IPS-NIHi7 (cell line): ENCODE measurements at regions not wholly inside any gene's neighbourhood (a gene's known extent, or its start where the extent isn't known, plus 50 kb on each side); places are given as distances from the start of the nearest gene placed in this dataset.

ENCODE experiments used
- DNase-seq: peaks from one replicate; pipeline ENCODE4 v3.0.0; 2012; ENCODE audit warnings: mixed read lengths; ENCODE audit errors: extremely low spot score

DNA sequence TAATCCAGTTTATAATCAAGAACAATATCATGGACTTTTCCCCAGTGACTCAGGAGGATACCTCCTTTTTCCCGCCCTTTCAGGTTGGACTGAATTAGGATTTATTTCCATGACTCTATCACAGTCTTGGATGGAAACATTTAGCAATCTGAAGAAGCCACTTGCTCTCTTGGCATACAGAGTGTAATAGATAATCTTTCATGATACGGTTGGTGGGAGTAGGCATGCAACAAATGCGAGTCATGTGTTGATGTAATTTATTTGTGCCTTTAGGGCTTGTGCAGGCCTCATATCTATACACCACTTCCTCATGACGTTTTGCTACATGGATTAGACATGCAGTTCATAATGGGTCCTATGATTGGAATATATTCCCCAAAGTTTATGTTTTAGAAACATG lies 54.2 kb upstream of the MCTP2 start:
- no peak for DNase-seq

DNA sequence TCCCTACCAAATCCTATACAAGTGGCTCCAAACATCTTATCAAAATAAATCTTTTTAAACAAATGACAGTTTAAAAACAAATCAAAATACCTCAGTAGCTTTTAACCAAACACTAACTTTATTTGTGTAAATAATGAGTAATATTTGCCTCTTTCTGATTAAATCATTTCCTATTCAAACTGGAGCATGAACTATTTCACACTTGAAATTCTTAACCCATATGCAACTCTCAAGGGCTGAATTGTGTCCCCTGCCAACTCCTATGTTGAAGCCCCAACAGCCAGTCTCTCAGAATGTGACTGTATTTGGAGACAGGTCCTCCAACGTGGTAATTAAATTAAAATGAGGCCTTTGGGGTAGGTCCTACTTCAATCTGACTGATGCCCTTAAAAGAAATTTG lies 55.9 kb upstream of the MCTP2 start:
- DNase-seq: no peak

- DNase-seq: no peak
Measured at GRCh38 chr15:94174399-94174802, 57.0 kb upstream of the MCTP2 start.

DNA sequence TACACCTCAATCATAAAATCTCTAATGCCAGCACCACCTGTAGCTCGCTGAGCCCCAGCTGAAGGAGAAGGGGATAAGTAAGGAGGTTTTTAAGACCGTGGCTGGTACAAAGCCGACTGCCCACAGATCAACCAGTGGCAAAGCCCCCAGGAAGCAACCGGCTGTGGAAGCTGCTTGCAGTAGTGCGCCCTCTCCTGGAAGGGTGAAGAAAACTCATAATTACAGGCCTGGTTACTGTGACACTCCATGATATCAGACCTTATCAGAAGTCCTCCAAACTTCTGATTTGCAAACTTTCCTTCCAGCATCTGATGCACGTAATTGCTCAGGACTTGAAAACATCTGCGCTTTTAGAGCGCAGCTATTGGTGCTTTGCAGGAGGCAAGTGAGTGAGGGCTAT lies 63.1 kb upstream of the MCTP2 start:
- DNase-seq: peak; percentile 59

DNA sequence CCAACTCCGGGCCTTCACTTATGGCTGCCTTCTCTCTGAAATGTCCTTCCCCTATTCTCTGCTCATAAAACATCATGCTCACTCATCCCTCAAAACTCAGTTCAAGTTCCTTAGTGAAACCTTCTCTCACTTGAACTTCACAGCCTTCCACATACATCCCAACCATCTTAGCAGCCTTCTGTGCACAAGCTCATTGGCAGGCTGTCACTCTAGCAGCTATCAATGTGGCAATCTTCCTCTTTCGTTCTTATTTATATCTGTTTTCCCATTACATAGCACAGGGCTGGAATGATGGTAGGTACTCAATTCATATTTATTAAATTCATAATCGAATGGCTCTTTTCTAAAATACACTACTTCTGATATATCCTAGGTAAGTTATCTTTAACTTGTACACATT lies 66.4 kb upstream of the MCTP2 start:
- no peak for DNase-seq

GRCh38 chr15:94164202-94164807 lies 67.1 kb upstream of the MCTP2 start:
- DNase-seq: peak; percentile 72

GRCh38 chr15:94162939-94163338 lies 68.4 kb upstream of the MCTP2 start:
- DNase-seq: no peak

GRCh38 chr15:94154255-94154654 lies 77.1 kb upstream of the MCTP2 start:
- DNase-seq: no peak

GRCh38 chr15:94145046-94145445 lies 86.3 kb upstream of the MCTP2 start:
- no peak for DNase-seq

DNA sequence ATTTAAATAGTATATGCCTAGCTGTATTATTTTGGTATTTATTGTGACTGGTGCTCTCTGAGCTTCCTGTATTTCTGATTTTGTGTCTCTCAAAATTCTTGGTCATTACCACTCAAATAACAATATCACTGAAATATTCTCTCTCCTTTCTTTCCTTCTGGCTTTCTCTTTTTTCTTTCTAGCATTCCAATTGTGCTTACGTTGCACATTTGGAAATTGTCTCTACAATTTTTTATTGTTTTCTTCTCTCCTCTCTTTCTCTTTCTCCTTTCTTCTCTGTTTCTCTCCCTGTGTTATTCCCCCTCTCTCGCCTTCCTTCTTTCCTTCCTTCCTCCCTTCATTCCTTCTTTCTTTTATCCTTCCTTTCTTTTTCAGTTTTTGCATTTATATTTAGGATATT lies 89.6 kb upstream of the MCTP2 start:
- DNase-seq: no peak

DNA sequence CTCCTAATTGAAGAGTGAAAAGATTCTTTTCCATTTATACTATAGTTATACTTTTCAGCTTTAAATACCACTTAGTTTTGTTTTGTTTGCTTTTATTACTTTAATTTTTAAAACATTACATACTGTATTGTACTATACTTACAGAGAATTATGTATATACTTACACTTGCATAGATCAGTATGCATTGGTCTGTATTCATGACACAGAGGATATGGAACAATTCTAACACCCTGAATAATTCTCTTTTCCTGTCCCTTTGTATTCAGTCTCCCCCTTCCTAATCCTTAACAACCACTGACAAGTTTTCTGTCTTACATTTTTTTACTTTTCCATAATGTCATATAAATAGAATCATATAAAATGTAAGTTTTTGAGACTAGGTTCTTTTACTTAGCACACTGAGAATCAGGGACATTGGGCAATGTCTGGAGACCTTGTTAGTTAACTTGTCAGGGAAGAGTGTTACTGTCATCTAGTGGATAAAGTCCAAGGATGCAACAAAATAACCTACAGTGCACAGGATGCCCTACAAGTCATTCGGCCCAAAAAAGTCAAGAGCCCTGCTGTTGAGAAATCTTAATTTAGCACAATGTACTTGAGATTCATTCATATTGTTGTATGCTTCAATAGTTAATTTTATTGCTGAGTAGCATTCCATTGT lies 95.7 kb upstream of the MCTP2 start:
- DNase-seq: no peak

GRCh38 chr15:94131875-94132274 lies 99.5 kb upstream of the MCTP2 start:
- no peak for DNase-seq

GRCh38 chr15:94130504-94130903 lies 100.9 kb upstream of the MCTP2 start:
- DNase-seq: no peak

GRCh38 chr15:94127006-94127405 lies 104.4 kb upstream of the MCTP2 start:
- no peak for DNase-seq

DNA sequence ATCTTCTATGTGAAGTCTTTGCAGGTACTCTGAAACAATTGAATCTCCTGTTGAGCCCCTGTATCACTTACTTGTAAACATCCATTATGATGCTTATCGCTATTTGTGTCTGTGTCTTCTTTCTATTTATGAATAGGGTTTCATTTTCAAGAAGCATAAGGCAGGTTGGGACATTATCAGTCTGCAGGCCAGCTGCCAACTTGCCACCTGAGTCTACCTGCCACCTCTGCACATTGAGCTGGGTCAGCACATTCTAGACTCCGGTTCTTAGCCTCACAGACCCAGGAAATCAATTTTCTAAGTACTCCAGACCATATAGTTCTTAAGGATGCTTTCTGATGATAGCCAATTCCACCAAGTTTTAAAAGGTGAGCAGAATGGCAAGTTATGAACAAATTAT lies 105.7 kb upstream of the MCTP2 start:
- DNase-seq: no peak

DNA sequence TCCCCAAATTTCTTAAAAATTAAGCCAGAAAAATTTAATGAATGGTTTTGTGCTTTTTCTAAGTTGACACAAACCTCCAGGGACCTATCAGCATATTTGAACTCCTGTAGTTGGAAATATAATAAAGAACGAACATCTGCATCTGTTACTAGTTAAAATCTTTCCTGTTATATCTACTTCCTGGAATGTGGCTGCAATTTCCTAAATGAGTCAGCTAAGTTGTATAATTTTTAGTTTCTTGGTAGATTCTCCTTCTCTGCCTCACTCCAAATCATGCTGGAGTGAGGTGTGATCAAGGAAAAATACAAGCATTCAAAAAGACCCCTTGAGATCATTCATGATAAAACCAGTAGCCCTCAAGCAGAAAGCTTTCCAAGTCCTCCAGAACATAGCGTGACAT lies 106.2 kb upstream of the MCTP2 start:
- no peak for DNase-seq

DNA sequence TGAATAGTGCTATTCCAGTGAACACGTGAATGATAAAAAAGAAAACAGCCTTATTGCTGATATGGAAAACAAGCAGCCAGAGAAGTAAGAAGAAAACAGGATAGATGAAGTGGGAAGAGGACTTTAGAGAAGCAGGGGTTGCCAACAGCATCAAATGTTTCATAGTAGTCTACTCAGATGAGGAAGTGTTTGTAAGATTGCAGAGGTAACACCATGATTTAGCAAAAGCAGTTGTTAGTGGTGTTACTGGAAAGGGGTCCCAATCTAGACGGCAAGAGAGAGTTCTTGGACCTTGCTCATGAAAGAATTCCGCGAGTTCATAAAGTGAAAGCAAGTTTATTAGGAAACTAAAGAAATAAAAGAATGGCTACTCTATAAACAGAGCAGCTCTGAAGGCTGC lies 108.8 kb upstream of the MCTP2 start:
- DNase-seq: no peak

DNA sequence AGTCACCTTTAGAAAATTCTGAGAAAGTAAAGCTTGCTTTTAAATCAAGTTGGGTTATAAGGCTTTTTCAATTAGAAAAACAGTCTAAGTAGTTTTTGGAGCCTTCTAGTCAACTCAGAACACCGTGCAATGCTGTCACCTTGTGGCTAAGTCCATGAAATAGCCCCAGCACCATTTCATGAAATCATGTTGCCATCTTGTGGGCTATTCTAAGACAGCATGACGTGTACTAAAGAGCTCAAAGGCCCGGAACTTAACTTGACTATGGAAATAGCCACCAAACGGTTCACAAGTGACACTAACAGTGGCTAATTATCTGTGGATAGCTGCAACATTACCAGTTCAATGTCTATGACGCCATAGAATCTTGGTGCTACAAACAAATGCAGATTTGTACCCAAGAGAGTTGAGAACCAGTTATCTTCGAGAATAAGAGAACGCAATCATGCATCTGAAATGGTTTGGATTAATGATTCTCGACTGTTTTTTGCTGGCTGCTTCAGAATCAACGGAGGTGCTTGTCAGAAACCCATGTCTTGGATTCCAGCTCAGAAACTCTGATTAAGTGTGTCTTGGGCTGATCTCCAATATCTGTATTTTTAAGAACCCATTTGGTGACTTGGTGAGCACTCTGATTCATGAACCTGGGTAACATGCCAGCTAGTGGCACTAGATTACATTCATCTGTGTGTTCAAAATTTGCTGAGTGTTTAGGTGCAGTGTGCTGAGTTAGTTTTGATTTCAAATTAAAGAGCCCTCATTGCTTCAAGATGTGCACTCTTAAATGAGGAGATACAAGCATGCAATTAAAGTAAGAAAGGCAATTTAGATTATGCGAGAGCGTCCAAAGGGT lies 111.2 kb upstream of the MCTP2 start:
- peak; percentile 76 for DNase-seq

- DNase-seq: no peak
Measured at GRCh38 chr15:94119298-94119811, 112.0 kb upstream of the MCTP2 start.

DNA sequence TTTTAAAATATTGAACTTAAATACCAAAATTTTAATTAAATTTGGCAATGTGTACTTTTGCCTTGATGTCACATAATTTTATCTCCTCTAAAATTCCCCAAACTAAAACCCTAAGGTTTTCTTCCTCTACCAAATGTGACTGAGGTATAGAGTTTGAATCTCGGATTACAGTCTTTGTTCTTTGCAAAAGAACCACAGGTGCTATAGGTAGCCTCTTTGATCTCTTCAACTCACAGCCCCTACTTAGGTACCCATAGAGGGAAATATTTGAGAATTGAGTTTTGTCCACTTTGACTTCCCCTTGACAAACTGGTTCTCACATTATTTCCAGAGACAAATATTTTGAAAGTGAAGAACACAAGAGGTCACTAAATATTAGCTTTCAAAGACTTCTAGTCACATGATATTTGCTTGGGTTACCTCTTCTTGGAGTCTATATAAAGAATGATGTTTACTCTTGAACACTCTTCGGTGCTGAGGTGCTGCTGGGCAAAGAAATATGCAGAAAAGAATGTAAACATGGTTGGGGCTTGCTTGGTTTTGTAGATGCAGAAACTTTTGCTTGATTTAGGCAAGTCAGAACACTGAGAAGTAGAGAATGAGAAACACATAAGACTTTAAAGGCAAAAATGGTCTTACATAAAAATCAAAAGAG lies 120.8 kb upstream of the MCTP2 start:
- DNase-seq: no peak

DNA sequence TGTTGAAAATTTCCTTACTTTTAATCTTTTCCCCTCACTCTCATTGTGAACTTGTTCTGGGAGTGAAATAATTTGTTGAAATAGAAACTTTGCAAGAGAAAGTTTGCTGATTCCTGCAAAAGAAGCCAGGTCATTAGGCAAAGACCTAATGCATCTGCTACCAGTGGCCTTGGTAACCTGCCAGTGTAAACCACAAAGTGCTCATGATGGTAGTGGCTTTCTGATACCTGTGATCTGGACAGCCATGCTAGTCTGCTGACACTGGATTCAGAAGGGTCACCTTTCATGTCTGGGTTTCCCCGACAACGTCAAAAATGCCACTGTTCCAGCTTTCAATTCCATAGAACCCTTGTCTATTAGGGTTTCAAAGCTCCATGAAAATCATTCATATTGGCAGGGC lies 123.7 kb upstream of the MCTP2 start:
- no peak for DNase-seq

DNA sequence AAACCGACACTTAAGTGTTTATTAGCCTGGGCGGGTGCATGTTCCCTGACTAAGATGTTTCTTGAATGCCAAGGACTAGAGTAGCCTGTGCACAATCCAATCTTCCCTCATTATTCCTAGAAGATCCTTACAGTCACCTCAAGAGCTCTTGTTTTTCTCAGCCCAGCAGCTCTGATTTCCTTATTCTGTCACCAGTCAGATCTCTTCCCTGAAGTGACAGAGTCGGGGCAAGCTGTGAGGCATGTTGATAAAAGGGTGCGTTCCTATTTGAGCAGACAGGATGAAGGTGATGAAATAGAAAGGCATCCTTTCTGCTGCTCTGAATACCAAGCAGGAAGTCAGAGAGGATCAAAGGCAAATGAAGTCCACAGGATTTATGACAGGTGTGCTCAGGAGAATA lies 125.6 kb upstream of the MCTP2 start:
- DNase-seq: no peak
